ENCODE measurements at regions not wholly inside any gene's neighbourhood (a gene's known extent, or its start where the extent isn't known, plus 50 kb on each side); places are given as distances from the start of the nearest gene placed in this dataset.

DNA sequence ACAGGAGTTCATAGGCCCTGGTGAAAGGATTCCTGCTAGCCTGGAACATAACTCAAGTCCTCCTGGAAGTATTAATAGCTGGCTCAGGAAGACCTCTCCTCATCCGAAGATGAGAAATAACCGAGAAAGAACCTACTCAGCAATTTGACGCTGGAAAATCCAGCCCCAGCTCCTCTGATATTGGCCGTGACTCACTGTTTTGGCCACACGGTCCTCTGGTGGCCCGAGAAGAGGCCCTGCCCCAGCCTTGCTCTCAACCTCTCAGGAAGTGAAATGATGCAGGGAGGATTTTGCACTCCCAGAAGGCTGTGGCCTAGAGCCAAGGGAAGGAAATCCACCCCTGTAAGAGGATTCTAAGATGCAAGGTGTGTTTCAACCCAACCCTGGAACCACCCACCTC is 121.6 kb downstream of the MTPAP start:
- no peaks in the 10 kb centered on the region for H3K4me1 ChIP-seq (ENCODE audit: insufficient read depth, low read length)
- no peaks in the 10 kb centered on the region for H3K23me2 ChIP-seq (ENCODE audit: insufficient read length, low read depth, low read length, poor library complexity, severe bottlenecking)
- no peak overlapping the region for H3K4me3 Mint-ChIP-seq
- H3K27me3 Mint-ChIP-seq (ENCODE audit: low read depth) = no peaks in the 10 kb centered on the region; the same call in 1 of the 2 replicates
- no peak overlapping the region for H2BK5ac ChIP-seq (ENCODE audit: insufficient read length, low read length)
- H3K23ac ChIP-seq (ENCODE audit: insufficient read length, low read depth, low read length) = no peak overlapping the region
- H3K9ac ChIP-seq (ENCODE audit: extremely low read depth, insufficient read length, low read length) = no peak overlapping the region
- DNase-seq = no peak
- no peak overlapping the region for H4K8ac ChIP-seq (replicated peaks; ENCODE audit: insufficient read length, low read depth, low read length)
- no peaks in the 10 kb centered on the region for H3K79me1 ChIP-seq (ENCODE audit: insufficient read depth, low read depth, low read length, poor library complexity, severe bottlenecking)
- H2BK12ac ChIP-seq (ENCODE audit: insufficient read length, low read depth, low read length) = no peak overlapping the region
- no peaks in the 10 kb centered on the region for H3K9me3 Mint-ChIP-seq
- H3K56ac ChIP-seq (ENCODE audit: insufficient read length, low read depth, low read length) = no peak overlapping the region
- H3K36me3 Mint-ChIP-seq (ENCODE audit: insufficient read depth in 1 of 3, low read depth in 3 of 3) = no peaks in the 10 kb centered on the region
- no peaks in the 10 kb centered on the region for H3K27me3 ChIP-seq (ENCODE audit: insufficient read depth, low read length)
- no peak overlapping the region for H3T11ph ChIP-seq (ENCODE audit: low read length)
- no peak overlapping the region for H3K18ac ChIP-seq (ENCODE audit: insufficient read length, low read depth, low read length)
- H3K9me3 ChIP-seq (ENCODE audit: control insufficient read depth, low read depth, low read length) = no peaks in the 10 kb centered on the region
- no peak overlapping the region for H2AK5ac ChIP-seq (ENCODE audit: insufficient read length, low read length)
- no peak overlapping the region for H3K27ac ChIP-seq (ENCODE audit: insufficient read length, low read depth, low read length)
- TF ChIP-seq, protein P1, sequence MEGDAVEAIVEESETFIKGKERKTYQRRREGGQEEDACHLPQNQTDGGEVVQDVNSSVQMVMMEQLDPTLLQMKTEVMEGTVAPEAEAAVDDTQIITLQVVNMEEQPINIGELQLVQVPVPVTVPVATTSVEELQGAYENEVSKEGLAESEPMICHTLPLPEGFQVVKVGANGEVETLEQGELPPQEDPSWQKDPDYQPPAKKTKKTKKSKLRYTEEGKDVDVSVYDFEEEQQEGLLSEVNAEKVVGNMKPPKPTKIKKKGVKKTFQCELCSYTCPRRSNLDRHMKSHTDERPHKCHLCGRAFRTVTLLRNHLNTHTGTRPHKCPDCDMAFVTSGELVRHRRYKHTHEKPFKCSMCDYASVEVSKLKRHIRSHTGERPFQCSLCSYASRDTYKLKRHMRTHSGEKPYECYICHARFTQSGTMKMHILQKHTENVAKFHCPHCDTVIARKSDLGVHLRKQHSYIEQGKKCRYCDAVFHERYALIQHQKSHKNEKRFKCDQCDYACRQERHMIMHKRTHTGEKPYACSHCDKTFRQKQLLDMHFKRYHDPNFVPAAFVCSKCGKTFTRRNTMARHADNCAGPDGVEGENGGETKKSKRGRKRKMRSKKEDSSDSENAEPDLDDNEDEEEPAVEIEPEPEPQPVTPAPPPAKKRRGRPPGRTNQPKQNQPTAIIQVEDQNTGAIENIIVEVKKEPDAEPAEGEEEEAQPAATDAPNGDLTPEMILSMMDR (conservative IDR thresholded peaks at IDR 0.05) = no peak
- H3K4me2 ChIP-seq (ENCODE audit: insufficient read depth, insufficient read length, low read length) = no peak overlapping the region
- no peak overlapping the region; the same call in 1 of the 2 replicates for H3K14ac ChIP-seq (ENCODE audit: insufficient read depth, low read length)
- no peak overlapping the region for H2BK120ac ChIP-seq (ENCODE audit: low read depth, low read length, poor library complexity, severe bottlenecking)
- peaks cover 4 to 6% of the 10 kb centered on the region in 2 experiments for H3K4me1 Mint-ChIP-seq
- H3K27ac Mint-ChIP-seq = no peak overlapping the region
- no peak overlapping the region for H4K91ac ChIP-seq (ENCODE audit: insufficient read length, low read depth, low read length)
- H4K20me1 ChIP-seq (ENCODE audit: control insufficient read depth, insufficient read depth, insufficient read length) = no peaks in the 10 kb centered on the region
- no peak overlapping the region for H2AFZ ChIP-seq (ENCODE audit: low read length)
- no CpG with 5 or more reads among the region's 6 CpGs for WGBS (ENCODE audit: extremely low coverage, insufficient read length, low lambda C conversion rate)
- no peak overlapping the region for H2BK20ac ChIP-seq (ENCODE audit: low read depth, low read length, poor library complexity, severe bottlenecking)
- no peak overlapping the region for H4K5ac ChIP-seq (ENCODE audit: insufficient read length, low read depth, low read length)
- no peak overlapping the region for H3K4ac ChIP-seq (ENCODE audit: low read depth, low read length)
- no peak overlapping the region for H2BK15ac ChIP-seq (ENCODE audit: low read depth, low read length)
- no peaks in the 10 kb centered on the region for H3K79me2 ChIP-seq (ENCODE audit: insufficient read depth, low read length)
